Activated T-cell treated with anti-CD3 and anti-CD28 coated beads, Interleukin-2, amount 50 U/mL, for 72 hours (primary cell): ENCODE measurements at regions not wholly inside any gene's neighbourhood (a gene's known extent, or its start where the extent isn't known, plus 50 kb on each side); places are given as distances from the start of the nearest gene placed in this dataset.

Source experiments
- ATAC-seq, 2 donors: fragments of 150-1000 bp; cut with Tn5 transposase; replicated peaks in 1 of 2; 2 replicates each; pipeline ENCODE4 v1.10.0; 2021; ENCODE audit warnings: moderate library complexity in 2 of 2, mild to moderate bottlenecking in 1 of 2
- DNase-seq, 2 donors: peaks; one replicate each; pipeline ENCODE4 v3.0.0; 2021 to 2022; ENCODE audit warnings: mixed read lengths in 1 of 2
- H3K27ac Mint-ChIP-seq: one replicate; pipeline ENCODE4 v1.8.0; 2022; ENCODE audit warnings: mild to moderate bottlenecking, moderate library complexity, mixed read lengths
- H3K27me3 Mint-ChIP-seq: one replicate; pipeline ENCODE4 v1.8.0; 2022; ENCODE audit warnings: low read depth, mixed read lengths
- H3K36me3 Mint-ChIP-seq, 2 donors: one replicate each; pipeline ENCODE4 v1.8.0; 2022; ENCODE audit warnings: mixed read lengths in 2 of 2, mild to moderate bottlenecking in 1 of 2; ENCODE audit not compliant: insufficient read depth in 2 of 2
- H3K4me1 Mint-ChIP-seq: one replicate; pipeline ENCODE4 v1.8.0; 2022; ENCODE audit warnings: low read depth, mixed read lengths
- H3K4me3 Mint-ChIP-seq, 2 donors: one replicate each; pipeline ENCODE4 v1.8.0; 2022; ENCODE audit warnings: mild to moderate bottlenecking in 2 of 2, mixed read lengths in 2 of 2, moderate library complexity in 2 of 2
- H3K9me3 Mint-ChIP-seq, 2 donors: one replicate each; pipeline ENCODE4 v1.8.0; 2022; ENCODE audit warnings: mixed read lengths in 2 of 2

- no peak overlapping the region for H3K4me3 Mint-ChIP-seq
- H3K36me3 Mint-ChIP-seq: no peaks in the 10 kb centered on the region
- DNase-seq: no peak
- ATAC-seq: no peak
- peaks cover 5% of the 10 kb centered on the region in 2 donors for H3K9me3 Mint-ChIP-seq
- no peak overlapping the region for H3K27ac Mint-ChIP-seq
- H3K27me3 Mint-ChIP-seq: no peaks in the 10 kb centered on the region
- peaks cover 16% of the 10 kb centered on the region for H3K4me1 Mint-ChIP-seq
Observed at GRCh38 chr17:36760425-36760824, 159.0 kb downstream of the MRM1 start.

GRCh38 chr17:36761203-36761950 lies 160.0 kb downstream of the MRM1 start:
- no peaks in the 10 kb centered on the region for H3K36me3 Mint-ChIP-seq
- peaks cover 16% of the 10 kb centered on the region for H3K4me1 Mint-ChIP-seq
- H3K9me3 Mint-ChIP-seq: peaks cover 5% of the 10 kb centered on the region in 2 donors
- ATAC-seq (no peak), DNase-seq (no peak)
- no peak overlapping the region for H3K4me3 Mint-ChIP-seq
- no peaks in the 10 kb centered on the region for H3K27me3 Mint-ChIP-seq
- no peak overlapping the region for H3K27ac Mint-ChIP-seq

- H3K27ac Mint-ChIP-seq: no peak overlapping the region
- no peak overlapping the region for H3K4me3 Mint-ChIP-seq
- no peaks in the 10 kb centered on the region for H3K27me3 Mint-ChIP-seq
- peaks cover 5% of the 10 kb centered on the region in 2 donors for H3K9me3 Mint-ChIP-seq
- H3K36me3 Mint-ChIP-seq: no peaks in the 10 kb centered on the region
- peaks cover 16% of the 10 kb centered on the region for H3K4me1 Mint-ChIP-seq
- DNase-seq (no peak), ATAC-seq (no peak)
Observed at GRCh38 chr17:36765436-36766043, 164.2 kb downstream of the MRM1 start.

- Mint-ChIP-seq H3K27ac (no peak overlapping the region), H3K27me3 (peaks cover 22% of the 10 kb centered on the region), H3K36me3 (no peaks in the 10 kb centered on the region), H3K4me1 (peaks cover 5% of the 10 kb centered on the region), H3K9me3 (no peaks in the 10 kb centered on the region), H3K4me3 (no peak overlapping the region)
- no peak for ATAC-seq
- no peak for DNase-seq
Observed at GRCh38 chr17:36768394-36768793, 167.0 kb downstream of the MRM1 start.

- H3K4me3 Mint-ChIP-seq: no peak overlapping the region
- H3K36me3 Mint-ChIP-seq: no peaks in the 10 kb centered on the region
- H3K4me1 Mint-ChIP-seq: no peaks in the 10 kb centered on the region
- ATAC-seq: no peak
- H3K9me3 Mint-ChIP-seq: no peaks in the 10 kb centered on the region
- no peak for DNase-seq
- H3K27ac Mint-ChIP-seq: no peak overlapping the region
- peaks cover 52% of the 10 kb centered on the region for H3K27me3 Mint-ChIP-seq
Observed at GRCh38 chr17:36773039-36773438, 164.2 kb upstream of the LHX1 start.

- Mint-ChIP-seq H3K4me1 (no peaks in the 10 kb centered on the region), H3K27ac (no peak overlapping the region), H3K4me3 (no peak overlapping the region), H3K9me3 (no peaks in the 10 kb centered on the region), H3K27me3 (peaks cover 58% of the 10 kb centered on the region), H3K36me3 (no peaks in the 10 kb centered on the region)
- DNase-seq (no peak), ATAC-seq (no peak)
Observed at GRCh38 chr17:36777118-36777517, 160.2 kb upstream of the LHX1 start.

- no peak overlapping the region for H3K4me3 Mint-ChIP-seq
- H3K9me3 Mint-ChIP-seq: no peaks in the 10 kb centered on the region
- ATAC-seq (no peak), DNase-seq (no peak)
- no peaks in the 10 kb centered on the region for H3K4me1 Mint-ChIP-seq
- H3K27me3 Mint-ChIP-seq: peaks cover 48% of the 10 kb centered on the region
- H3K36me3 Mint-ChIP-seq: no peaks in the 10 kb centered on the region
- H3K27ac Mint-ChIP-seq: no peak overlapping the region
Observed at GRCh38 chr17:36778448-36778847, 158.8 kb upstream of the LHX1 start.

- Mint-ChIP-seq H3K36me3 (no peaks in the 10 kb centered on the region), H3K4me3 (no peak overlapping the region), H3K27ac (no peak overlapping the region), H3K9me3 (no peaks in the 10 kb centered on the region), H3K27me3 (peaks cover 40% of the 10 kb centered on the region), H3K4me1 (no peaks in the 10 kb centered on the region)
- ATAC-seq (no peak), DNase-seq (no peak)
Observed at GRCh38 chr17:36779550-36779949, 157.7 kb upstream of the LHX1 start.

GRCh38 chr17:36784633-36785032 lies 152.6 kb upstream of the LHX1 start:
- Mint-ChIP-seq H3K27ac (no peak overlapping the region), H3K9me3 (no peaks in the 10 kb centered on the region), H3K4me3 (no peak overlapping the region), H3K4me1 (no peaks in the 10 kb centered on the region), H3K36me3 (no peaks in the 10 kb centered on the region), H3K27me3 (peaks cover 8% of the 10 kb centered on the region)
- DNase-seq (no peak), ATAC-seq (no peak)

- H3K4me3 Mint-ChIP-seq: no peak overlapping the region
- DNase-seq (no peak), ATAC-seq (no peak)
- no peaks in the 10 kb centered on the region for H3K9me3 Mint-ChIP-seq
- H3K27me3 Mint-ChIP-seq: peaks cover 28% of the 10 kb centered on the region
- H3K27ac Mint-ChIP-seq: no peak overlapping the region
- H3K36me3 Mint-ChIP-seq: no peaks in the 10 kb centered on the region
- H3K4me1 Mint-ChIP-seq: no peaks in the 10 kb centered on the region
Observed at GRCh38 chr17:36786867-36787266, 150.4 kb upstream of the LHX1 start.

GRCh38 chr17:36791150-36791941 lies 145.9 kb upstream of the LHX1 start:
- ATAC-seq (no peak), DNase-seq (no peak)
- Mint-ChIP-seq H3K4me3 (no peak overlapping the region), H3K4me1 (no peaks in the 10 kb centered on the region), H3K9me3 (no peaks in the 10 kb centered on the region), H3K27ac (no peak overlapping the region), H3K27me3 (peaks cover 33% of the 10 kb centered on the region), H3K36me3 (no peaks in the 10 kb centered on the region)

- no peaks in the 10 kb centered on the region for H3K9me3 Mint-ChIP-seq
- ATAC-seq (no peak), DNase-seq (no peak)
- no peaks in the 10 kb centered on the region for H3K36me3 Mint-ChIP-seq
- no peak overlapping the region for H3K27ac Mint-ChIP-seq
- no peak overlapping the region for H3K4me3 Mint-ChIP-seq
- H3K27me3 Mint-ChIP-seq: peaks cover 27% of the 10 kb centered on the region
- no peaks in the 10 kb centered on the region for H3K4me1 Mint-ChIP-seq
Observed at GRCh38 chr17:36791942-36792475, 145.3 kb upstream of the LHX1 start.

- ATAC-seq (no peak), DNase-seq (no peak)
- Mint-ChIP-seq H3K36me3 (no peaks in the 10 kb centered on the region), H3K27ac (no peak overlapping the region), H3K4me1 (no peaks in the 10 kb centered on the region), H3K9me3 (no peaks in the 10 kb centered on the region), H3K4me3 (no peak overlapping the region), H3K27me3 (peaks cover 27% of the 10 kb centered on the region)
Observed at GRCh38 chr17:36792849-36793248, 144.4 kb upstream of the LHX1 start.
